LNCaP clone FGC (cell line): ENCODE measurements at regions not wholly inside any gene's neighbourhood (a gene's known extent, or its start where the extent isn't known, plus 50 kb on each side); places are given as distances from the start of the nearest gene placed in this dataset.

Experiments
- DNase-seq: peaks from one replicate; pipeline ENCODE4 v3.0.0-alpha.2; 2011; ENCODE audit warnings: low read depth
- H3K4me3 ChIP-seq: 2 replicates; pipeline ENCODE4 v1.5.1; 2011; ENCODE audit warnings: mild to moderate bottlenecking, low read depth, low read length, control low read depth
- TF ChIP-seq, protein P1 (sequence below): IDR thresholded peaks from 2 replicates; pipeline ENCODE4 v1.5.1; 2012; ENCODE audit warnings: mild to moderate bottlenecking; ENCODE audit not compliant: control insufficient read depth, insufficient read depth; ENCODE audit errors: extremely low read depth

DNA sequence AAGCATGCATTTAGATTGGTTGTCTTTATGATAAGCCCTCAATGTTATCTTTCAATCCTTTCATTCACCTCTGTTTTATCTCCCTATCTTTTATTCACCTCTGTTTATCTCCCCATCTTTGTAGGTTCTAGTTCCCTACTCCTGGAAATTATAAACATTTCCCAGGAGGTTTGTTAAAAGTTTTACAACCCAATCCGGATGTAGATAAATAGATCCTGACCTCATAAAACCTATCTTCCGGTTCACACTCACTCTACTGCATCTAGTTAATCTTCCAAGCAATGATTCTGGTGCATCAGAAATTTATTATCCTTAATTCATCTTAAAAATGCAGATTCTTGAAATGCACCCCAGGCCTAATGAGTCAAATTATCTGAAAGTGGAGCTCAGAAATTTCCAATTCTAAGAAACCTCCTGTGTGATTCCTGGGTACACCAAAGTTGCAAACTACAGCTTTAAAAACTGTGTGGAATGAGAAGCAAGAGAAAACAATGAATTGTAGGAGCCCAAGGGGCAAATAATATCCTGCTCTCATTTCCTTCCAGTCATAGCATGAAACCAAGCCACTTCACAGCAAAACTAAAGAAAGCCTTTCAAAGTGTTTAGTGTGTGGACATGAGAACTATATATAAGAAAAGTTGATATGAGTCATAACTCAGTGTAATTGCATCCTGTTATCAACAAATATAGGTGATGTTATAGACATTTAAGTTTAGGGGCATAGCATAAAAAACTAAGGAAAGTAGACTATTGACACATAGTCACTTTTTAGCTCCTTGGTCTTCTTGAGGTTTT, 51.1 kb upstream of the UGT8 start:
- H3K4me3 ChIP-seq = no peak overlapping the region
- no peak for DNase-seq
- TF ChIP-seq, protein P1, sequence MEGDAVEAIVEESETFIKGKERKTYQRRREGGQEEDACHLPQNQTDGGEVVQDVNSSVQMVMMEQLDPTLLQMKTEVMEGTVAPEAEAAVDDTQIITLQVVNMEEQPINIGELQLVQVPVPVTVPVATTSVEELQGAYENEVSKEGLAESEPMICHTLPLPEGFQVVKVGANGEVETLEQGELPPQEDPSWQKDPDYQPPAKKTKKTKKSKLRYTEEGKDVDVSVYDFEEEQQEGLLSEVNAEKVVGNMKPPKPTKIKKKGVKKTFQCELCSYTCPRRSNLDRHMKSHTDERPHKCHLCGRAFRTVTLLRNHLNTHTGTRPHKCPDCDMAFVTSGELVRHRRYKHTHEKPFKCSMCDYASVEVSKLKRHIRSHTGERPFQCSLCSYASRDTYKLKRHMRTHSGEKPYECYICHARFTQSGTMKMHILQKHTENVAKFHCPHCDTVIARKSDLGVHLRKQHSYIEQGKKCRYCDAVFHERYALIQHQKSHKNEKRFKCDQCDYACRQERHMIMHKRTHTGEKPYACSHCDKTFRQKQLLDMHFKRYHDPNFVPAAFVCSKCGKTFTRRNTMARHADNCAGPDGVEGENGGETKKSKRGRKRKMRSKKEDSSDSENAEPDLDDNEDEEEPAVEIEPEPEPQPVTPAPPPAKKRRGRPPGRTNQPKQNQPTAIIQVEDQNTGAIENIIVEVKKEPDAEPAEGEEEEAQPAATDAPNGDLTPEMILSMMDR = no peak
